ENCODE measurements at regions not wholly inside any gene's neighbourhood (a gene's known extent, or its start where the extent isn't known, plus 50 kb on each side); places are given as distances from the start of the nearest gene placed in this dataset.

DNA sequence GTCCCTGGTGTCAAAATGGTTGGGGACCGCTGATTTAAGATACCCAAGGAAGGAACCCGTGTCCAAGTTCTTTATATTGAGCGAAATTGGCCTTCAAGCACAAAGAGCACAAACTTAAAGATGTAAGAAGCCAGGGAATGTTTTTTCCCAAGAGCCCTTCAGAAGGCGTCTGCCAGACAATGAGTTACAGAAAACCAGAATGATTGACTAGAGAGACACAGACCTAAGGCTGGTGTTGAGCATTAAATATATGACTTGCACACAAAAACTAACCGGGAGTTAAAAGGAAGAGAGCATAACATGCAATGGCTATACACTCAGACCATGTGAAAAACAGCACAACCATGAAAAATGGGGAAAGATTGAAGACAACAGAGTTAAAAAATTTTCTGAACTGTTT, 157.5 kb upstream of the FAM9B start:
- intact Hi-C loops (cut with micrococcal nuclease; ENCODE audit: unreplicated experiment) = no loop called here
- no peak for FAIRE-seq
- WGBS (ENCODE audit: insufficient coverage, insufficient replicate concordance, low lambda C conversion rate, missing lambda C conversion rate) = under 1% methylated on average over 5 of the region's 5 CpGs

More for the DNA sequence above, 157.5 kb upstream of the FAM9B start:
- ATAC-seq (no peak), DNase-seq (ENCODE audit: low read depth, low spot score) (no peak)
- CTCF ChIA-PET = interaction anchor here (1.2 kb wide), 1 partner anchor 17 kb away, joined by 3 read pairs; no protein-coding TSS in a partner anchor
- Histone ChIP-seq H2AFZ (ENCODE audit: control insufficient read depth, low read depth, low read length) (no peak overlapping the region), H3K27ac (ENCODE audit: control insufficient read depth, insufficient read depth) (no peak overlapping the region), H3K79me2 (ENCODE audit: control insufficient read depth, insufficient read depth, low read length) (no peaks in the 10 kb centered on the region), H3K4me2 (ENCODE audit: control insufficient read depth, insufficient read depth) (no peak overlapping the region), H4K20me1 (ENCODE audit: control insufficient read depth, insufficient read depth) (no peaks in the 10 kb centered on the region), H3K27me3 (replicated peaks in 1 of 2; ENCODE audit: control insufficient read depth in 2 of 2, insufficient read depth in 2 of 2, low read length in 1 of 2) (no peaks in the 10 kb centered on the region; a peak in 1 of 4 replicates), H3K4me3 (no peak overlapping the region), H3K9me3 (replicated peaks; ENCODE audit: control insufficient read depth, insufficient read depth, low read length) (no peaks in the 10 kb centered on the region), H3K9ac (ENCODE audit: control insufficient read depth, insufficient read depth, low read length) (no peak overlapping the region), H3K36me3 (ENCODE audit: control insufficient read depth in 2 of 2, insufficient read depth in 2 of 2, low read length in 1 of 2) (no peaks in the 10 kb centered on the region), H3K4me1 (ENCODE audit: control insufficient read depth, insufficient read depth, low read length) (no peaks in the 10 kb centered on the region)
- RAD21 ChIA-PET (ENCODE audit: unreplicated experiment) = no interaction called here
- in situ Hi-C loops (cut with MboI) = no loop called here
- SMC1A ChIA-PET (ENCODE audit: uncharacterized antibody, unreplicated experiment) = no interaction called here
- POLR2A ChIA-PET = no interaction called here
- TF ChIP-seq SMARCA5 (IDR thresholded peaks at IDR 0.05) (no peak), BRCA1 (IDR thresholded peaks at IDR 0.05; ENCODE audit: low read depth, low read length) (no peak), FOXK2 (IDR thresholded peaks at IDR 0.05) (no peak), BACH1 (IDR thresholded peaks at IDR 0.05; ENCODE audit: borderline replicate concordance) (no peak), SUZ12 (IDR thresholded peaks at IDR 0.05; ENCODE audit: unreplicated experiment) (no peak), CREM (IDR thresholded peaks at IDR 0.05; ENCODE audit: low read depth) (no peak), RELA (IDR thresholded peaks at IDR 0.05; ENCODE audit: borderline replicate concordance, partially characterized antibody) (no peak), HCFC1 (IDR thresholded peaks at IDR 0.05; ENCODE audit: low read length) (no peak), NFYB (IDR thresholded peaks at IDR 0.05; ENCODE audit: insufficient read depth, low read depth, low read length) (no peak), NR2C1 (IDR thresholded peaks at IDR 0.05) (no peak), DPF2 (IDR thresholded peaks at IDR 0.05) (no peak), SIN3A (IDR thresholded peaks at IDR 0.05; ENCODE audit: low read depth, low read length) (no peak), EED (IDR thresholded peaks at IDR 0.05; ENCODE audit: low read depth) (no peak), NFXL1 (IDR thresholded peaks at IDR 0.05; ENCODE audit: borderline replicate concordance) (no peak)
- TF ChIP-seq, protein P1, sequence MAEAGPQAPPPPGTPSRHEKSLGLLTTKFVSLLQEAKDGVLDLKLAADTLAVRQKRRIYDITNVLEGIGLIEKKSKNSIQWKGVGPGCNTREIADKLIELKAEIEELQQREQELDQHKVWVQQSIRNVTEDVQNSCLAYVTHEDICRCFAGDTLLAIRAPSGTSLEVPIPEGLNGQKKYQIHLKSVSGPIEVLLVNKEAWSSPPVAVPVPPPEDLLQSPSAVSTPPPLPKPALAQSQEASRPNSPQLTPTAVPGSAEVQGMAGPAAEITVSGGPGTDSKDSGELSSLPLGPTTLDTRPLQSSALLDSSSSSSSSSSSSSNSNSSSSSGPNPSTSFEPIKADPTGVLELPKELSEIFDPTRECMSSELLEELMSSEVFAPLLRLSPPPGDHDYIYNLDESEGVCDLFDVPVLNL (IDR thresholded peaks at IDR 0.05; ENCODE audit: low read depth, low read length) = no peak
- TF ChIP-seq, protein P2, sequence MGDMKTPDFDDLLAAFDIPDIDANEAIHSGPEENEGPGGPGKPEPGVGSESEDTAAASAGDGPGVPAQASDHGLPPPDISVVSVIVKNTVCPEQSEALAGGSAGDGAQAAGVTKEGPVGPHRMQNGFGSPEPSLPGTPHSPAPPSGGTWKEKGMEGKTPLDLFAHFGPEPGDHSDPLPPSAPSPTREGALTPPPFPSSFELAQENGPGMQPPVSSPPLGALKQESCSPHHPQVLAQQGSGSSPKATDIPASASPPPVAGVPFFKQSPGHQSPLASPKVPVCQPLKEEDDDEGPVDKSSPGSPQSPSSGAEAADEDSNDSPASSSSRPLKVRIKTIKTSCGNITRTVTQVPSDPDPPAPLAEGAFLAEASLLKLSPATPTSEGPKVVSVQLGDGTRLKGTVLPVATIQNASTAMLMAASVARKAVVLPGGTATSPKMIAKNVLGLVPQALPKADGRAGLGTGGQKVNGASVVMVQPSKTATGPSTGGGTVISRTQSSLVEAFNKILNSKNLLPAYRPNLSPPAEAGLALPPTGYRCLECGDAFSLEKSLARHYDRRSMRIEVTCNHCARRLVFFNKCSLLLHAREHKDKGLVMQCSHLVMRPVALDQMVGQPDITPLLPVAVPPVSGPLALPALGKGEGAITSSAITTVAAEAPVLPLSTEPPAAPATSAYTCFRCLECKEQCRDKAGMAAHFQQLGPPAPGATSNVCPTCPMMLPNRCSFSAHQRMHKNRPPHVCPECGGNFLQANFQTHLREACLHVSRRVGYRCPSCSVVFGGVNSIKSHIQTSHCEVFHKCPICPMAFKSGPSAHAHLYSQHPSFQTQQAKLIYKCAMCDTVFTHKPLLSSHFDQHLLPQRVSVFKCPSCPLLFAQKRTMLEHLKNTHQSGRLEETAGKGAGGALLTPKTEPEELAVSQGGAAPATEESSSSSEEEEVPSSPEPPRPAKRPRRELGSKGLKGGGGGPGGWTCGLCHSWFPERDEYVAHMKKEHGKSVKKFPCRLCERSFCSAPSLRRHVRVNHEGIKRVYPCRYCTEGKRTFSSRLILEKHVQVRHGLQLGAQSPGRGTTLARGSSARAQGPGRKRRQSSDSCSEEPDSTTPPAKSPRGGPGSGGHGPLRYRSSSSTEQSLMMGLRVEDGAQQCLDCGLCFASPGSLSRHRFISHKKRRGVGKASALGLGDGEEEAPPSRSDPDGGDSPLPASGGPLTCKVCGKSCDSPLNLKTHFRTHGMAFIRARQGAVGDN (IDR thresholded peaks at IDR 0.05) = no peak
- TF ChIP-seq, protein P3, sequence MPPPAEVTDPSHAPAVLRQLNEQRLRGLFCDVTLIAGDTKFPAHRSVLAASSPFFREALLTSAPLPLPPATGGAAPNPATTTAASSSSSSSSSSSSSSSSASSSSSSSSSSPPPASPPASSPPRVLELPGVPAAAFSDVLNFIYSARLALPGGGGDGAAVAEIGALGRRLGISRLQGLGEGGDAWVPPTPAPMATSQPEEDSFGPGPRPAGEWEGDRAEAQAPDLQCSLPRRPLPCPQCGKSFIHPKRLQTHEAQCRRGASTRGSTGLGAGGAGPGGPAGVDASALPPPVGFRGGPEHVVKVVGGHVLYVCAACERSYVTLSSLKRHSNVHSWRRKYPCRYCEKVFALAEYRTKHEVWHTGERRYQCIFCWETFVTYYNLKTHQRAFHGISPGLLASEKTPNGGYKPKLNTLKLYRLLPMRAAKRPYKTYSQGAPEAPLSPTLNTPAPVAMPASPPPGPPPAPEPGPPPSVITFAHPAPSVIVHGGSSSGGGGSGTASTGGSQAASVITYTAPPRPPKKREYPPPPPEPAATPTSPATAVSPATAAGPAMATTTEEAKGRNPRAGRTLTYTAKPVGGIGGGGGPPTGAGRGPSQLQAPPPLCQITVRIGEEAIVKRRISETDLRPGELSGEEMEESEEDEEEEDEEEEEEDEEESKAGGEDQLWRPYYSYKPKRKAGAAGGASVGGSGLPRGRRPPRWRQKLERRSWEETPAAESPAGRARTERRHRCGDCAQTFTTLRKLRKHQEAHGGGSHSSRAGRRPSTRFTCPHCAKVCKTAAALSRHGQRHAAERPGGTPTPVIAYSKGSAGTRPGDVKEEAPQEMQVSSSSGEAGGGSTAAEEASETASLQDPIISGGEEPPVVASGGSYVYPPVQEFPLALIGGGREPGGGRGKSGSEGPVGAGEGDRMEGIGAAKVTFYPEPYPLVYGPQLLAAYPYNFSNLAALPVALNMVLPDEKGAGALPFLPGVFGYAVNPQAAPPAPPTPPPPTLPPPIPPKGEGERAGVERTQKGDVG (CRISPR knock-in tag; IDR thresholded peaks at IDR 0.05) = no peak
- TF ChIP-seq, protein P4, sequence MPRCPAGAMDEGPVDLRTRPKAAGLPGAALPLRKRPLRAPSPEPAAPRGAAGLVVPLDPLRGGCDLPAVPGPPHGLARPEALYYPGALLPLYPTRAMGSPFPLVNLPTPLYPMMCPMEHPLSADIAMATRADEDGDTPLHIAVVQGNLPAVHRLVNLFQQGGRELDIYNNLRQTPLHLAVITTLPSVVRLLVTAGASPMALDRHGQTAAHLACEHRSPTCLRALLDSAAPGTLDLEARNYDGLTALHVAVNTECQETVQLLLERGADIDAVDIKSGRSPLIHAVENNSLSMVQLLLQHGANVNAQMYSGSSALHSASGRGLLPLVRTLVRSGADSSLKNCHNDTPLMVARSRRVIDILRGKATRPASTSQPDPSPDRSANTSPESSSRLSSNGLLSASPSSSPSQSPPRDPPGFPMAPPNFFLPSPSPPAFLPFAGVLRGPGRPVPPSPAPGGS (IDR thresholded peaks at IDR 0.05; ENCODE audit: borderline replicate concordance, insufficient read depth, low read depth, low read length, poor library complexity, severe bottlenecking) = no peak
- no TSS peak for BruUV-seq (replicated peaks)

Data from GM12878 (cell line).